Osteoblast (primary cell): ENCODE measurements at regions not wholly inside any gene's neighbourhood (a gene's known extent, or its start where the extent isn't known, plus 50 kb on each side); places are given as distances from the start of the nearest gene placed in this dataset.

ENCODE experiments used
- DNase-seq: peaks from one replicate; pipeline ENCODE4 v3.0.0; 2011; ENCODE audit warnings: low spot score, mixed read lengths; ENCODE audit not compliant: insufficient read length; ENCODE audit errors: missing footprints
- H2AFZ ChIP-seq: 2 replicates; pipeline ENCODE4 v1.6.0; 2011; ENCODE audit warnings: mild to moderate bottlenecking, low read length
- H3K27ac ChIP-seq: 2 replicates; pipeline ENCODE4 v1.5.1; 2011; ENCODE audit warnings: mild to moderate bottlenecking, low read depth, low read length, moderate library complexity
- H3K27me3 ChIP-seq: 2 replicates; pipeline ENCODE4 v1.6.0; 2012; ENCODE audit warnings: mild to moderate bottlenecking, control low read depth, inconsistent platforms, low read length, moderate library complexity; ENCODE audit not compliant: insufficient read depth
- H3K36me3 ChIP-seq: 2 replicates; pipeline ENCODE4 v1.5.1; 2011; ENCODE audit warnings: mild to moderate bottlenecking, low read length, control low read depth, moderate library complexity; ENCODE audit not compliant: insufficient read depth
- H3K4me1 ChIP-seq: 2 replicates; pipeline ENCODE4 v1.5.1; 2011; ENCODE audit warnings: mild to moderate bottlenecking, low read length, control low read depth, moderate library complexity; ENCODE audit not compliant: insufficient read depth
- H3K4me2 ChIP-seq: 2 replicates; pipeline ENCODE4 v1.6.0; 2011; ENCODE audit warnings: mild to moderate bottlenecking, low read length; ENCODE audit not compliant: insufficient read depth
- H3K4me3 ChIP-seq: fragments of 200-600 bp; sonication (generic); 3 replicates; pipeline ENCODE4 v1.5.1; 2012; ENCODE audit warnings: mild to moderate bottlenecking, low read length, inconsistent platforms; ENCODE audit not compliant: insufficient read depth
- H3K79me2 ChIP-seq: 2 replicates; pipeline ENCODE4 v1.6.0; 2012; ENCODE audit warnings: mild to moderate bottlenecking, low read length, control low read depth, inconsistent platforms; ENCODE audit not compliant: insufficient read depth
- H3K9me3 ChIP-seq: 2 replicates; pipeline ENCODE4 v1.5.1; 2011; ENCODE audit warnings: low read depth, low read length, control low read depth
- H4K20me1 ChIP-seq: 2 replicates; pipeline ENCODE4 v1.6.0; 2012; ENCODE audit warnings: mild to moderate bottlenecking, low read length, control low read depth; ENCODE audit not compliant: insufficient read depth
- TF ChIP-seq, protein P1 (sequence below): IDR thresholded peaks from 2 replicates; pipeline ENCODE4 v1.5.1; 2011; ENCODE audit warnings: mild to moderate bottlenecking, low read depth, low read length, moderate library complexity; ENCODE audit errors: extremely low read depth

DNA sequence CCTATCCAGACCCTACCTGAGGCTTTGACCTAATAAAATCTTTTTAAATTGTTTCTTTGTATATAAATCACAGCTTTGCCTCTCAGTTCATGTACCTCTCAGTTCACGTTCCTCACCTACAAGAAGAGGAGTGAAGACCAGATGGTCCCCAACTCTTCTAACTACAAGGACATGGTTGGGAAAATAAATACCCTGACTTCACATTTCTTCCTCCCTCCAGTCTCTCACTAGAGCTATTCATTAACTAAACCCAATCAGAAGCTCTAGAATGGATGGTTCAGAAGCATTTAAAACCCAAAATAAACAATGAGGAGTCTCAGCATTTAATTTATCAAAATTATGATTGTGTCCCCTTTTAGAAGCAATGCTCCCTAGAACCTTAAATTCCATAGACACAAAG is 97.3 kb upstream of the AGTR1 start:
- Histone ChIP-seq H3K36me3 (no peaks in the 10 kb centered on the region), H3K4me2 (no peak overlapping the region), H3K27ac (no peak overlapping the region), H3K79me2 (no peaks in the 10 kb centered on the region), H3K4me3 (no peak overlapping the region), H3K9me3 (no peaks in the 10 kb centered on the region), H2AFZ (no peak overlapping the region), H4K20me1 (no peaks in the 10 kb centered on the region), H3K27me3 (no peaks in the 10 kb centered on the region), H3K4me1 (peaks cover 3% of the 10 kb centered on the region)
- TF ChIP-seq, protein P1, sequence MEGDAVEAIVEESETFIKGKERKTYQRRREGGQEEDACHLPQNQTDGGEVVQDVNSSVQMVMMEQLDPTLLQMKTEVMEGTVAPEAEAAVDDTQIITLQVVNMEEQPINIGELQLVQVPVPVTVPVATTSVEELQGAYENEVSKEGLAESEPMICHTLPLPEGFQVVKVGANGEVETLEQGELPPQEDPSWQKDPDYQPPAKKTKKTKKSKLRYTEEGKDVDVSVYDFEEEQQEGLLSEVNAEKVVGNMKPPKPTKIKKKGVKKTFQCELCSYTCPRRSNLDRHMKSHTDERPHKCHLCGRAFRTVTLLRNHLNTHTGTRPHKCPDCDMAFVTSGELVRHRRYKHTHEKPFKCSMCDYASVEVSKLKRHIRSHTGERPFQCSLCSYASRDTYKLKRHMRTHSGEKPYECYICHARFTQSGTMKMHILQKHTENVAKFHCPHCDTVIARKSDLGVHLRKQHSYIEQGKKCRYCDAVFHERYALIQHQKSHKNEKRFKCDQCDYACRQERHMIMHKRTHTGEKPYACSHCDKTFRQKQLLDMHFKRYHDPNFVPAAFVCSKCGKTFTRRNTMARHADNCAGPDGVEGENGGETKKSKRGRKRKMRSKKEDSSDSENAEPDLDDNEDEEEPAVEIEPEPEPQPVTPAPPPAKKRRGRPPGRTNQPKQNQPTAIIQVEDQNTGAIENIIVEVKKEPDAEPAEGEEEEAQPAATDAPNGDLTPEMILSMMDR: no peak
- DNase-seq: no peak

DNA sequence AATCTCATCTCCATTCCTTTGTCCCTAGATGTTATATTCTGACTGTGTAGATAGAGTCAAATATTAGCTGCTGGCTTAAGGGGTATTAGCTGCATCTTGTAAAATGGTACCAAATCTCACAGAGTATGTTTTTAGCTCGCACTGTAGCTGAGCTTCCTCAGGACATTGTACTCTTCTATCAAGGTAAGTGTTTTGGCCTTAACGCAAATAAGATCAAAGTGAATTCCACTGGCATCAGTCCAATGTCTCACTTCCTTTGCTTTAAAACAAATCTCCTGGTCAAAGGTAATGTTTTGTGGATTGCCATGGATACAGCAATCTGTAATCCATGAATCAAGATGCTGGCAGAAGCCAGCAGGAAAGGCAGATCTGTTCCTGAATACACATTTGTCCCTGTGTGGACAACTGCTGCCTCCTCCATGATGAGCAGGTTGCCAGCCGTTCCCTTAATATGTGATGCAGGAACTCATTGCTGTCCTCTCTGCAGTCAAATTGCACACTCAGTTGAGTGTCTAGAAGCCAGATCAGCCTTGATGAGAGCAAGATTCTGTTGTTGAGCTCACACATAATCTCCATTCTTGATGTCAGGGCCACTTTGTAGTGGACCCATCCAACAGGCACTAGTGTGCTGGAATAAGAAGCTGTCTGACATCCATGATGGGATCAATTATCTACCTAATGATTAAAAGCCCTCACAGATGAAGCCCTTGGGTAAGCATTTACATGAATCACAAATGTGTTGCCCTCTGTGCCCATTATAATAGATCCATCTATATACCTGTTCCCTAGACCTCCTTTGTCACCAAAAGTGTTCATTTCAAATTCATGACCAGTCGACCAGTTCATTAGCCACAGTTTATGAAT is 96.6 kb upstream of the AGTR1 start:
- Histone ChIP-seq H4K20me1 (no peaks in the 10 kb centered on the region), H3K27me3 (no peaks in the 10 kb centered on the region), H3K4me3 (no peak overlapping the region), H3K4me1 (peaks cover 3% of the 10 kb centered on the region), H3K9me3 (no peaks in the 10 kb centered on the region), H3K36me3 (no peaks in the 10 kb centered on the region), H3K4me2 (no peak overlapping the region), H3K27ac (no peak overlapping the region), H3K79me2 (no peaks in the 10 kb centered on the region), H2AFZ (no peak overlapping the region)
- TF ChIP-seq, protein P1: no peak
- no peak for DNase-seq

DNA sequence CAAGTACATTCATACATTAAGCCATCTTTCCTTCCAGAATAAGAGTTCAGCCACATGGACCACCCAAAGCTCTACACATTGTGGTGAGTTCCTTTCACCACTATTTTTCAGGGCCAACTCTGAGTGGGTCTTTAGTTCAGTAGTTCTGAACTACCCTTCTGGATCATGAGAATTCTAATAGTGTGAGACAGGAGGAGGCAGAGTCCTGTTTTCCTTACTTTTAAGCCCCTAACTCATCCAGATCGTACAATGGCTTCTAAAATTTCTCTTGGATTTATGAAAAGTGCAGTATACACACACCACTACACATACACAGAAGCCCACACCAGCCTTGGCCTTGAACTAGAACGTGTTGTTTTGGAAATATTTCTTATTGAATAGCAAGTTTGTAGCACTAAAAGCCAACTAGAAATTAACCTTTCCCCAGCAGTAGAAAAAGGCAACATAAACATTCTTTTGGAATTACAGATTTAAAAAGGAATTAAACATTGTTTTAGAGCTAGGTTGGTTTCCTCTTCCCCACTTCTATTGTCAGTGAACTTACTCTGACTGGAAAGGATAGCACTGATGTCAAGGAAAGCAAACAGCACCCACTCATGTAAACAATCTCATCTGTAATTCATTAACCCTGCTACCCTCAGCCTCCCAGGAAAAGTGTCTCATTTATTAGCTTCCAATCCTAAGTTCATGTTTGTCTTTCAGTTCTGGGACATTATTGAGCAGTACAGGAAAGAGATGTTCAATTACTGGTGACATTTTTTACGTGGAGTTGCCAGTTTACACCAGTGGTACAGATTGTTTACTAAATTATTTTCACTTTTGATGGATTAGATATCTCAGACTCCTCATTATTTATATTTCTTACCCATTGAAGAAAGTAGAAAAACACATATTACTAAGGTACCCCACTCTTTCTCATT is 95.7 kb upstream of the AGTR1 start:
- H3K4me3 ChIP-seq: no peak overlapping the region
- H4K20me1 ChIP-seq: no peaks in the 10 kb centered on the region
- peak overlapping the region; percentile 64 for H2AFZ ChIP-seq
- no peaks in the 10 kb centered on the region for H3K79me2 ChIP-seq
- peaks cover 3% of the 10 kb centered on the region for H3K4me1 ChIP-seq
- DNase-seq: no peak
- H3K9me3 ChIP-seq: no peaks in the 10 kb centered on the region
- TF ChIP-seq, protein P1: no peak
- H3K27ac ChIP-seq: no peak overlapping the region
- no peak overlapping the region for H3K4me2 ChIP-seq
- H3K36me3 ChIP-seq: no peaks in the 10 kb centered on the region
- H3K27me3 ChIP-seq: no peaks in the 10 kb centered on the region
